HCT116 (cell line): ENCODE measurements at regions not wholly inside any gene's neighbourhood (a gene's known extent, or its start where the extent isn't known, plus 50 kb on each side); places are given as distances from the start of the nearest gene placed in this dataset.
A peak's percentile ranks its signal among the peaks of the same experiment; 100 is the strongest.

Experiments used
- ATAC-seq: fragments of 200-7000 bp; cut with Tn5 transposase; 2 replicates; pipeline ENCODE4 v1.9.1; 2020; ENCODE audit warnings: mild to moderate bottlenecking, moderate library complexity
- BruUV-seq: library from RNA; stranded (reverse); fragments of 400-500 nt; replicated peaks from 2 replicates; lab custom pipeline; 2021; lab: Mats Ljungman, UMichigan
- CTCF ChIA-PET: fragments of 300-600 bp; sonication (Branson Sonifier 250); formaldehyde crosslinking; loops from one replicate; lab custom pipeline; 2021; ENCODE audit warnings: antibody characterized with exemption; lab: Charles Lee
- POLR2A ChIA-PET: fragments of 300-600, 350-600 bp; sonication (Branson Sonifier 250); formaldehyde crosslinking; loops from one replicate; lab custom pipeline; 2021; ENCODE audit warnings: antibody characterized with exemption; lab: Charles Lee
- RAD21 ChIA-PET, 2 experiments: fragments of 300-600 bp; sonication (Branson Sonifier 250); formaldehyde crosslinking; loops; one replicate each; lab custom pipeline; 2023; ENCODE audit warnings: low total read pairs in 2 of 2; ENCODE audit not compliant: uncharacterized antibody in 2 of 2, unreplicated experiment in 2 of 2, low non-redundant PET in 1 of 2; lab: Charles Lee
- DNase-seq: peaks from one replicate; pipeline ENCODE4 v3.0.0-alpha.2; 2010; ENCODE audit warnings: low read depth, low spot score
- H2AFZ ChIP-seq: fragments of 200-600 bp; shearing (Covaris generic), sonication (generic); 2 replicates; pipeline ENCODE4 v1.6.1; 2017; ENCODE audit warnings: low read depth, mixed run types, mixed read lengths, antibody characterized with exemption, low read length; ENCODE audit not compliant: poor library complexity, severe bottlenecking
- H3K27ac ChIP-seq: 2 replicates; pipeline ENCODE4 v1.5.1; 2012; ENCODE audit warnings: low read depth, low read length
- H3K27me3 ChIP-seq: fragments of 200-600 bp; sonication (generic); 2 replicates; pipeline ENCODE4 v1.6.1; 2016; ENCODE audit warnings: mixed run types, low read length, mixed read lengths; ENCODE audit not compliant: insufficient read depth
- H3K36me3 ChIP-seq, 2 experiments: fragments of 200-500 bp in 1 of 2; fragments of 200-600 bp in 1 of 2; sonication (Bioruptor generic) in 1 of 2; sonication (generic) in 1 of 2; 2 replicates each; pipeline versions ENCODE4 v1.5.1 to v1.6.1; 2014 to 2016; ENCODE audit warnings: low read length in 2 of 2, inconsistent platforms in 1 of 2, mixed read lengths in 1 of 2, mixed run types in 1 of 2; ENCODE audit not compliant: insufficient read depth in 2 of 2, control insufficient read depth in 1 of 2
- H3K4me1 ChIP-seq, 2 experiments: fragments of 200-600 bp in 1 of 2; sonication (generic) in 1 of 2; 2 replicates each; pipeline versions ENCODE4 v1.5.1 to v1.6.1; 2012 to 2017; ENCODE audit warnings: low read length in 2 of 2, inconsistent platforms in 1 of 2, mild to moderate bottlenecking in 1 of 2, mixed read lengths in 1 of 2, mixed run types in 1 of 2, moderate library complexity in 1 of 2; ENCODE audit not compliant: insufficient read depth in 2 of 2, control insufficient read depth in 1 of 2
- H3K4me2 ChIP-seq: fragments of 200-600 bp; sonication (generic); 2 replicates; pipeline ENCODE4 v1.6.1; 2017; ENCODE audit warnings: mixed run types, low read length, mixed read lengths
- H3K4me3 ChIP-seq, 2 experiments: fragments of 200-600 bp in 1 of 2; sonication (generic) in 1 of 2; replicated peaks in 1 of 2; 2 replicates each; pipeline ENCODE4 v1.5.1; 2011 to 2016; ENCODE audit warnings: low read length in 2 of 2, control low read depth in 1 of 2, low read depth in 1 of 2, mild to moderate bottlenecking in 1 of 2, mixed read lengths in 1 of 2, mixed run types in 1 of 2
- H3K79me2 ChIP-seq: fragments of 200-600 bp; sonication (generic); 2 replicates; pipeline ENCODE4 v1.6.1; 2017; ENCODE audit warnings: mild to moderate bottlenecking, mixed run types, low read length, moderate library complexity, mixed read lengths; ENCODE audit not compliant: insufficient read depth
- H3K9ac ChIP-seq: fragments of 200-600 bp; sonication (generic); 2 replicates; pipeline ENCODE4 v1.6.1; 2016; ENCODE audit warnings: low read length, mixed read lengths
- H3K9me2 ChIP-seq: fragments of 200-600 bp; sonication (generic), shearing (Covaris generic); 2 replicates; pipeline ENCODE4 v1.6.1; 2017; ENCODE audit warnings: mixed run types, mild to moderate bottlenecking, moderate library complexity; ENCODE audit not compliant: insufficient read depth
- H3K9me3 ChIP-seq, 2 experiments: fragments of 200-500 bp in 1 of 2; fragments of 200-600 bp in 1 of 2; sonication (Bioruptor generic) in 1 of 2; sonication (generic) in 1 of 2; 2 replicates each; pipeline ENCODE4 v1.6.1; 2014 to 2017; ENCODE audit warnings: low read length in 2 of 2, mixed read lengths in 2 of 2, inconsistent platforms in 1 of 2, low read depth in 1 of 2, mild to moderate bottlenecking in 1 of 2, mixed run types in 1 of 2, moderate library complexity in 1 of 2; ENCODE audit not compliant: control insufficient read depth in 1 of 2, insufficient read depth in 1 of 2
- H4K20me1 ChIP-seq: fragments of 200-600 bp; sonication (generic), shearing (Covaris generic); 2 replicates; pipeline ENCODE4 v1.6.1; 2017; ENCODE audit warnings: mixed run types, mild to moderate bottlenecking, moderate library complexity; ENCODE audit not compliant: insufficient read depth
- CBX3 ChIP-seq: IDR thresholded peaks from 2 replicates; pipeline ENCODE4 v1.6.1; 2012; ENCODE audit warnings: low read depth
- EGR1 ChIP-seq: IDR thresholded peaks from 2 replicates; pipeline ENCODE4 v1.6.1; 2012; ENCODE audit warnings: low read depth
- ELF1 ChIP-seq: IDR thresholded peaks from 2 replicates; pipeline ENCODE4 v1.6.1; 2012; ENCODE audit warnings: low read depth, borderline replicate concordance
- EZH2phosphoT487 ChIP-seq: fragments of 200-600 bp; IDR thresholded peaks from 2 replicates; pipeline ENCODE4 v1.6.1; 2018; ENCODE audit warnings: antibody characterized with exemption, borderline replicate concordance
- FOSL1 ChIP-seq: IDR thresholded peaks from 2 replicates; pipeline ENCODE4 v1.6.1; 2012; ENCODE audit warnings: low read depth
- POLR2AphosphoS5 ChIP-seq: IDR thresholded peaks from 2 replicates; pipeline ENCODE4 v1.6.1; 2011; ENCODE audit warnings: mild to moderate bottlenecking, low read depth, low read length, moderate library complexity
- SIN3A ChIP-seq: IDR thresholded peaks from 2 replicates; pipeline ENCODE4 v1.6.1; 2012; ENCODE audit warnings: low read depth
- SP1 ChIP-seq: IDR thresholded peaks from 2 replicates; pipeline ENCODE4 v1.6.1; 2012; ENCODE audit warnings: low read depth
- ZFX ChIP-seq: fragments of 450-650 bp; IDR thresholded peaks from 2 replicates; pipeline ENCODE4 v1.6.1; 2017
- ZNF274 ChIP-seq: fragments of 200-500 bp; sonication (Bioruptor generic); IDR thresholded peaks from 2 replicates; pipeline ENCODE4 v1.6.1; 2014; ENCODE audit warnings: mild to moderate bottlenecking, low read depth, low read length, inconsistent platforms
- intact Hi-C: fragments of 100-400 bp; cut with micrococcal nuclease; formaldehyde crosslinking; loops from 2 replicates; pipeline ENCODE4 v1.10.0; 2022
- TF ChIP-seq, protein P1 (sequence below): IDR thresholded peaks from 2 replicates; pipeline ENCODE4 v1.6.1; 2011; ENCODE audit warnings: mild to moderate bottlenecking, low read length, moderate library complexity; ENCODE audit not compliant: insufficient replicate concordance; ENCODE audit errors: extremely low read depth
- TF ChIP-seq, protein P2 (sequence below): IDR thresholded peaks from 2 replicates; pipeline ENCODE4 v1.6.1; 2012

DNA sequence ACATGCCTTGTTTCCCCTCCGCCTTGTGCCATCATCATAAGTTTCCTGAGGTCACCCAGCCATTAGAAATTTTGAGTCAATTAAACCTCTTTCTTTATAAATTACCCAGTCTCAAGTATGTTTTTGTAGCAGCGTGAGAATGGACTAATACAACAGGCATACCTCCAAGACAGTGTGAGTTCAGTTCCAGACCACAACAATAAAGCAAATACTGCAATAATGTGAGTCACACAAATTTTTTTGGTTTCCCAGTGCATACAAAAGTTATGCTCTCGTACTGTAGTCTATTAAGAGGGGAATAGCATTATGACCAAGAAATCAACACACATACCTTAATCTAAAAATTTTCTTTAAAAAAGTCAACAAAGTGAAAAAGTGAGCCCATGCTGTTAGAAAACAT, 217.2 kb downstream of the NR4A2 start:
- ATAC-seq (0 out of 2 replicates have a peak, but pooled peaks have one; percentile 34), DNase-seq (peak; percentile 1)
- Histone ChIP-seq H2AFZ (no peak overlapping the region), H3K27ac (no peak overlapping the region), H3K9ac (no peak overlapping the region), H3K4me3 (no peak overlapping the region), H3K79me2 (no peaks in the 10 kb centered on the region), H3K27me3 (no peaks in the 10 kb centered on the region), H3K9me2 (no peaks in the 10 kb centered on the region), H4K20me1 (no peaks in the 10 kb centered on the region), H3K4me1 (no peaks in the 10 kb centered on the region; a peak in 1 of 4 replicates), H3K4me2 (no peak overlapping the region), H3K36me3 (no peaks in the 10 kb centered on the region), H3K9me3 (no peaks in the 10 kb centered on the region)
- no TSS peak for BruUV-seq
- POLR2A ChIA-PET, result no interaction called here
- CTCF ChIA-PET, result no interaction called here
- no peak for TF ChIP-seq SP1
- RAD21 ChIA-PET, result no interaction called here
- intact Hi-C loops, result no loop called here

DNA sequence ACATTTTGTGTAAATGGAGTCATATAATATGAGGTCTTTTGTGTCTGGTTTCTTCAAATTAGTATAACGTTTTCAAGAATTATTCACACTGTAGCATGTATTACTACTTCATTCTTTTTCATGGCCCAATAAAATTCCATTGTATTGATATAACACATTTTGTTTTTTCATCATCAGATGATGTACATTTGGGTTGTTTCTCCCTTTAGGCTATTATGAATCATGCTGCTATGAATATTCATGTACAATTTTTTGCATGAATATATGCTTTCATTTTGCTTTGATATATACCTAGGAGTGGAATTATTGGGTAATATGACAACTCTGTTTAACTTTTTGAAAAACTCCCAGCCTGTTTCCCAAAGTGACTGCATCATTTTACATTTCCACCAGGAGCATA, 220.2 kb downstream of the NR4A2 start:
- no peaks in the 10 kb centered on the region for H3K27me3 ChIP-seq
- DNase-seq, result no peak
- POLR2A ChIA-PET, result no interaction called here

More for the DNA sequence above, 220.2 kb downstream of the NR4A2 start:
- no peaks in the 10 kb centered on the region for H3K36me3 ChIP-seq
- H3K4me3 ChIP-seq, result no peak overlapping the region
- H3K79me2 ChIP-seq, result no peaks in the 10 kb centered on the region
- ATAC-seq, result no peak
- H3K27ac ChIP-seq, result no peak overlapping the region
- H2AFZ ChIP-seq, result no peak overlapping the region
- intact Hi-C loops, result no loop called here
- no peaks in the 10 kb centered on the region for H4K20me1 ChIP-seq
- H3K9me2 ChIP-seq, result no peaks in the 10 kb centered on the region
- ChIA-PET RAD21 (no interaction called here), CTCF (no interaction called here)
- no peak overlapping the region for H3K9ac ChIP-seq
- no TSS peak for BruUV-seq
- H3K4me1 ChIP-seq, result no peaks in the 10 kb centered on the region; a peak in 1 of 4 replicates
- TF ChIP-seq, protein P1, sequence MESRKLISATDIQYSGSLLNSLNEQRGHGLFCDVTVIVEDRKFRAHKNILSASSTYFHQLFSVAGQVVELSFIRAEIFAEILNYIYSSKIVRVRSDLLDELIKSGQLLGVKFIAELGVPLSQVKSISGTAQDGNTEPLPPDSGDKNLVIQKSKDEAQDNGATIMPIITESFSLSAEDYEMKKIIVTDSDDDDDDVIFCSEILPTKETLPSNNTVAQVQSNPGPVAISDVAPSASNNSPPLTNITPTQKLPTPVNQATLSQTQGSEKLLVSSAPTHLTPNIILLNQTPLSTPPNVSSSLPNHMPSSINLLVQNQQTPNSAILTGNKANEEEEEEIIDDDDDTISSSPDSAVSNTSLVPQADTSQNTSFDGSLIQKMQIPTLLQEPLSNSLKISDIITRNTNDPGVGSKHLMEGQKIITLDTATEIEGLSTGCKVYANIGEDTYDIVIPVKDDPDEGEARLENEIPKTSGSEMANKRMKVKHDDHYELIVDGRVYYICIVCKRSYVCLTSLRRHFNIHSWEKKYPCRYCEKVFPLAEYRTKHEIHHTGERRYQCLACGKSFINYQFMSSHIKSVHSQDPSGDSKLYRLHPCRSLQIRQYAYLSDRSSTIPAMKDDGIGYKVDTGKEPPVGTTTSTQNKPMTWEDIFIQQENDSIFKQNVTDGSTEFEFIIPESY, result no peak
- no peak for TF ChIP-seq CBX3
- TF ChIP-seq EZH2phosphoT487, result no peak
- no peak for TF ChIP-seq ELF1
- no peak for TF ChIP-seq ZNF274
- TF ChIP-seq SIN3A, result no peak
- TF ChIP-seq FOSL1, result no peak
- TF ChIP-seq ZFX, result no peak
- no peak for TF ChIP-seq POLR2AphosphoS5
- no peak for TF ChIP-seq EGR1
- TF ChIP-seq, protein P2, sequence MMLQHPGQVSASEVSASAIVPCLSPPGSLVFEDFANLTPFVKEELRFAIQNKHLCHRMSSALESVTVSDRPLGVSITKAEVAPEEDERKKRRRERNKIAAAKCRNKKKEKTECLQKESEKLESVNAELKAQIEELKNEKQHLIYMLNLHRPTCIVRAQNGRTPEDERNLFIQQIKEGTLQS, result no peak
- no peak overlapping the region for H3K4me2 ChIP-seq
- no peaks in the 10 kb centered on the region for H3K9me3 ChIP-seq
